Stimulated activated CD4-positive, alpha-beta T cell treated with anti-CD3 and anti-CD28 coated beads, Interleukin-4, amount 100 ng/mL, for 24 hours (primary cell): ENCODE measurements at regions not wholly inside any gene's neighbourhood (a gene's known extent, or its start where the extent isn't known, plus 50 kb on each side); places are given as distances from the start of the nearest gene placed in this dataset.
"Not testable (repeated sequence)": the region's sequence is repeated elsewhere in the genome, so short reads cannot be mapped to it uniquely, and the experiment has no call there.

ENCODE experiments used
- DNase-seq: peaks from one replicate; pipeline ENCODE4 v3.0.0-alpha.2; 2020

- no peak for DNase-seq
These were observed 95.9 kb upstream of the DTNBP1 start for GRCh38 chr6:15758631-15759215.

GRCh38 chr6:15755526-15755925, 92.7 kb upstream of the DTNBP1 start:
- DNase-seq = no peak

GRCh38 chr6:15754706-15755079, 91.9 kb upstream of the DTNBP1 start:
- no peak for DNase-seq

GRCh38 chr6:15754035-15754705, 91.3 kb upstream of the DTNBP1 start:
- no peak for DNase-seq

- DNase-seq = no peak
These were observed 90.0 kb upstream of the DTNBP1 start for GRCh38 chr6:15752820-15753219.

- DNase-seq = no peak
These were observed 89.0 kb upstream of the DTNBP1 start for GRCh38 chr6:15751721-15752350.

- no peak for DNase-seq
These were observed 85.5 kb upstream of the DTNBP1 start for GRCh38 chr6:15748341-15748740.

GRCh38 chr6:15747354-15747883, 84.6 kb upstream of the DTNBP1 start:
- DNase-seq = no peak

GRCh38 chr6:15745781-15746180, 83.0 kb upstream of the DTNBP1 start:
- DNase-seq = no peak

GRCh38 chr6:15744818-15745402, 82.1 kb upstream of the DTNBP1 start:
- DNase-seq = no peak

- not testable (repeated sequence) for DNase-seq
These were observed 79.2 kb upstream of the DTNBP1 start for GRCh38 chr6:15742013-15742412.

- DNase-seq = no peak
These were observed 78.6 kb upstream of the DTNBP1 start for GRCh38 chr6:15741405-15741804.

- no peak for DNase-seq
These were observed 77.0 kb upstream of the DTNBP1 start for GRCh38 chr6:15739867-15740266.

GRCh38 chr6:15739353-15739752, 76.5 kb upstream of the DTNBP1 start:
- no peak for DNase-seq

- not testable (repeated sequence) for DNase-seq
These were observed 75.4 kb upstream of the DTNBP1 start for GRCh38 chr6:15738195-15738594.

- DNase-seq = no peak
These were observed 73.5 kb upstream of the DTNBP1 start for GRCh38 chr6:15736297-15736696.

- peak; percentile 18 for DNase-seq
These were observed 72.9 kb upstream of the DTNBP1 start for GRCh38 chr6:15735567-15736265.

GRCh38 chr6:15734118-15734897, 71.5 kb upstream of the DTNBP1 start:
- DNase-seq = no peak

GRCh38 chr6:15730922-15731321, 68.1 kb upstream of the DTNBP1 start:
- DNase-seq = no peak

- no peak for DNase-seq
These were observed 67.6 kb upstream of the DTNBP1 start for GRCh38 chr6:15730442-15730841.

- DNase-seq = no peak
These were observed 59.9 kb upstream of the DTNBP1 start for GRCh38 chr6:15722731-15723130.

GRCh38 chr6:15716889-15717288, 54.1 kb upstream of the DTNBP1 start:
- DNase-seq = no peak
